Stimulated activated CD8-positive, alpha-beta memory T cell treated with anti-CD3 and anti-CD28 coated beads, Interleukin-12 subunit alpha, Interleukin-12 subunit beta, amount 100 ng/mL, for 24 hours (primary cell): ENCODE measurements at regions not wholly inside any gene's neighbourhood (a gene's known extent, or its start where the extent isn't known, plus 50 kb on each side); places are given as distances from the start of the nearest gene placed in this dataset.

Source experiments
- DNase-seq: peaks from one replicate; pipeline ENCODE4 v3.0.0-alpha.2; 2020; ENCODE audit errors: extremely low read depth

GRCh38 chr1:56151402-56151801 lies 428.0 kb downstream of the PLPP3 start:
- no peak for DNase-seq

- DNase-seq = no peak
Observed at GRCh38 chr1:56150441-56151215, 428.7 kb downstream of the PLPP3 start.

- no peak for DNase-seq
Observed at GRCh38 chr1:56149761-56150160, 429.6 kb downstream of the PLPP3 start.

GRCh38 chr1:56148326-56149193 lies 430.8 kb downstream of the PLPP3 start:
- DNase-seq = no peak

GRCh38 chr1:56147459-56147858 lies 431.9 kb downstream of the PLPP3 start:
- no peak for DNase-seq

GRCh38 chr1:56147034-56147433 lies 432.3 kb downstream of the PLPP3 start:
- DNase-seq = no peak

GRCh38 chr1:56146449-56146848 lies 432.9 kb downstream of the PLPP3 start:
- DNase-seq = no peak

- DNase-seq = no peak
Observed at GRCh38 chr1:56145581-56145980, 433.8 kb downstream of the PLPP3 start.

GRCh38 chr1:56142301-56142700 lies 437.1 kb downstream of the PLPP3 start:
- no peak for DNase-seq

GRCh38 chr1:56139836-56140235 lies 439.5 kb downstream of the PLPP3 start:
- no peak for DNase-seq

GRCh38 chr1:56137521-56138505 lies 441.6 kb downstream of the PLPP3 start:
- DNase-seq = no peak

- DNase-seq = no peak
Observed at GRCh38 chr1:56137090-56137489, 442.3 kb downstream of the PLPP3 start.

- no peak for DNase-seq
Observed at GRCh38 chr1:56135864-56136147, 443.6 kb downstream of the PLPP3 start.

- no peak for DNase-seq
Observed at GRCh38 chr1:56135069-56135863, 444.1 kb downstream of the PLPP3 start.

- no peak for DNase-seq
Observed at GRCh38 chr1:56133522-56134472, 445.6 kb downstream of the PLPP3 start.

GRCh38 chr1:56132520-56132919 lies 446.8 kb downstream of the PLPP3 start:
- DNase-seq = no peak

- no peak for DNase-seq
Observed at GRCh38 chr1:56129837-56130236, 449.5 kb downstream of the PLPP3 start.

GRCh38 chr1:56125316-56125715 lies 454.0 kb downstream of the PLPP3 start:
- DNase-seq = no peak

GRCh38 chr1:56123826-56124225 lies 455.5 kb downstream of the PLPP3 start:
- DNase-seq = no peak

GRCh38 chr1:56123421-56123820 lies 455.9 kb downstream of the PLPP3 start:
- no peak for DNase-seq
